Body of pancreas (tissue), 4 donors: ENCODE measurements at regions not wholly inside any gene's neighbourhood (a gene's known extent, or its start where the extent isn't known, plus 50 kb on each side); places are given as distances from the start of the nearest gene placed in this dataset.

Source experiments
- POLR2A ChIP-seq, 3 donors: fragments of 450-650 bp; IDR thresholded peaks; one replicate each; pipeline ENCODE4 v1.6.1; 2016; ENCODE audit warnings: antibody characterized with exemption in 3 of 3, mild to moderate bottlenecking in 2 of 3
- TF ChIP-seq, protein P1 (sequence below), 7 experiments: fragments of 450-650 bp in 4 of 7; fragments of 200-600 bp in 3 of 7; sonication (generic) in 3 of 7; IDR thresholded peaks; one replicate each; pipeline ENCODE4 v1.5.1; 2016 to 2019; ENCODE audit warnings: antibody characterized with exemption in 7 of 7

DNA sequence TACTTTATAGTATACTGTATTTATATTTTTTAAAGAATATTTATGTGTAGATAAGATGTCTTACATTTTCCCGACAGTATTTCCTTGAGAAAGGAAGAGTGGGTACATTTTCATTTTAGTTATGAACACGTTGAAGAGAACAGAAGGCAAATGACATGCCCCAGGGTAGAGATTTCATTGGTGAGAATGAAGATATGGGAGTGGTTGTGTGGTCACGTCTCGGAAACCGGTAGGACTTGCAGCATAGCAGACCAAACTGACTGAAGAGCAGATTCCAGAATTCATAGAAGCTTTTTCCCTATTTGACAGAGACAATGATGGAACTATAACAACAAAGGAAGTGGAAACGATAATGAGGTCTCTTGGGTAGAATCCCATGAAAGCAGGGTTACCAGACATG is 71.7 kb downstream of the KCNJ2 start:
- TF ChIP-seq POLR2A (IDR thresholded peaks at IDR 0.05) = no peak
- TF ChIP-seq, protein P1, sequence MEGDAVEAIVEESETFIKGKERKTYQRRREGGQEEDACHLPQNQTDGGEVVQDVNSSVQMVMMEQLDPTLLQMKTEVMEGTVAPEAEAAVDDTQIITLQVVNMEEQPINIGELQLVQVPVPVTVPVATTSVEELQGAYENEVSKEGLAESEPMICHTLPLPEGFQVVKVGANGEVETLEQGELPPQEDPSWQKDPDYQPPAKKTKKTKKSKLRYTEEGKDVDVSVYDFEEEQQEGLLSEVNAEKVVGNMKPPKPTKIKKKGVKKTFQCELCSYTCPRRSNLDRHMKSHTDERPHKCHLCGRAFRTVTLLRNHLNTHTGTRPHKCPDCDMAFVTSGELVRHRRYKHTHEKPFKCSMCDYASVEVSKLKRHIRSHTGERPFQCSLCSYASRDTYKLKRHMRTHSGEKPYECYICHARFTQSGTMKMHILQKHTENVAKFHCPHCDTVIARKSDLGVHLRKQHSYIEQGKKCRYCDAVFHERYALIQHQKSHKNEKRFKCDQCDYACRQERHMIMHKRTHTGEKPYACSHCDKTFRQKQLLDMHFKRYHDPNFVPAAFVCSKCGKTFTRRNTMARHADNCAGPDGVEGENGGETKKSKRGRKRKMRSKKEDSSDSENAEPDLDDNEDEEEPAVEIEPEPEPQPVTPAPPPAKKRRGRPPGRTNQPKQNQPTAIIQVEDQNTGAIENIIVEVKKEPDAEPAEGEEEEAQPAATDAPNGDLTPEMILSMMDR (IDR thresholded peaks at IDR 0.05) = no peak
